Eye (tissue), 1 donor: ENCODE measurements at regions not wholly inside any gene's neighbourhood (a gene's known extent, or its start where the extent isn't known, plus 50 kb on each side); places are given as distances from the start of the nearest gene placed in this dataset.

Experiments
- DNase-seq: peaks from one replicate; pipeline ENCODE4 v3.0.0-alpha.2; 2015

DNA sequence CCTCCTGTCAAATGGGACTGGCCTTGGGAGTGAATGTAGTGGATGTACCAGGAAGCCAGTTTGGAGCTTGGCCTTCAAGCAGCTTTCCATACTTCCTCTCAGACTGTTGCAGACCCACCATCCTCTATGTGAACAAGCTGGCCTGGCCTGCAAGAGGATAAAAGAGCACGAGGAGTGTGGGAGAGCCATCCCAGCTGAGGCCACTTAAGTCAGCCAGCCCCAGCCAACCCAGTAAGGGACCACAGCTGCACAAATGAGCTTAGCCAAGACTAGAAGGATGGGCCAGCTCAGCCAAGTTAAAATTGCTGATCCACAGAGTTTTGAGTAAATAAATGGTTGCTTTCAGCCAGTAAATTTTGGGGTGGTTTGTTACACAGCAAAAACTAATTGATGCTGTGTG, 156.9 kb upstream of the SOX4 start:
- DNase-seq: no peak

DNA sequence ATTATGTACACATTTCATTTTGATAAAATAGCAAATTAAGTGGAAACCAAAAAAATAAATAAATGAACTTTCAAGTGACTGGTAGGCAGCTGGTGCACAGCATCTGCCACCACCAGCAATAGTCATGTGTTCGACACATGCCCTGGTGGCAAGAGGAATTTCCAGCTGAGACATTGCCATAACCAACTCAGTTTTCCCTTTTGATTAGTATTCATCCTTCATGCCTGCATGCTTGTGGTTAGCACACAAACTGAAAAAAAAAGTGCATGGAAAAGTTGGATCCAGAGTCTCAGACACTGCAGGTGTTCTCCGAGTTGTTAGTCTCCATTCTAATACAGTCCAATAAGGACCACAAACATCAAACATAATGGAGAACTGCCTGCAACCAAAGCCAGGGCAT, 156.0 kb upstream of the SOX4 start:
- no peak for DNase-seq

GRCh38 chr6:21438237-21438985, 155.1 kb upstream of the SOX4 start:
- DNase-seq: no peak

DNA sequence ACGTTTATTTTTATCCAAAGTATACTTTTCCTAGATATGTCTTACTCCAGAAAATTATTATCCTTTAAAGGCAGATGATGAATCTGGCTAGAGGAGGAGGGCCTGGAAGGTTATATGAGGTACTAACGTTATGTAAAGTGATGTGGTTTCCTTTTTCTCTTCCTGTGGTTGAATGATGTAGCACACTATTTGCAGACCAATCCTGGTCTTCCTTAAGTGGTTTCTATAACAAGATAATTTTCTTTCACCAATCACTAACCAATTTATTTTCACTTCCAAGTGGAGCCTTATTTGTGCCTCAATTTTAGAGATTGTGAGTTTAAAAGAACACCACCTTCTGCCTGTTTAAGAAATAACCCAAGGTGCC, 154.6 kb upstream of the SOX4 start:
- DNase-seq: no peak

DNA sequence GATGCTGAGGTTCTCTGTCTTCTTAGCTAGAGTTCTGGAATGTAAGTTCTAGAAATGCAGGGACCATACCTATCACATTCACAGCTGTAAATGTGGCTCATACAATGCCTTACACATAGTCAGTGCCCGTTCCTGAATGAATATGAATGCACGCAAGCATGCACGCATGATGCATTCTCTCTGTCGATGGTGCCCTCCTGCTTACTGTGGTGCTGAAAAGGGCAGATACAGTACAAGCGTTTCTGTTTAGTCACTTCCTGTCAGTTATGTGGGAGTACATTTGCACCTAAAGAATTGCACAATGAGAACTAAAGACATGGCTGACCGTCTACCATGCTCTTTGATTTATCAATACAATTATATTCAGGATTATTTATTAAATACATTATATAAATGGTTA, 152.2 kb upstream of the SOX4 start:
- DNase-seq: no peak

DNA sequence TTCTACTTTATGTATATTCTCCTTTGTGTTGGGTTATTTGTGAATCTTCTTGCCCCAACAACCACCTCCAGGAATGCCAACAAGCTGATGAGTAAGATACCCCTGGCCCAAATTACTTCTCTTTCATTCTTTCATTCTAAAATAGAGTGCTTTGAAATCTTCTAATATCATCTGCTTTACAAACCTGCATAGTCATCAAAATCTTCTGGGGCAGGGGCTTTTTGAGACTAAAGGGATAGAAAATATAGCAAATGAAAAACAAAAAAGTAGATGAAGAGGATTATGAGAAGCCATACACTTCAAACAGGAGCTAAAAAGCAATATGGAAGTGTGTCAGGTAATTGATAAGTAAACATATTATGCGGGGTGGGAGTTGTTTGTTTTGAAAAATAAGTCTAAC, 150.7 kb upstream of the SOX4 start:
- no peak for DNase-seq

DNA sequence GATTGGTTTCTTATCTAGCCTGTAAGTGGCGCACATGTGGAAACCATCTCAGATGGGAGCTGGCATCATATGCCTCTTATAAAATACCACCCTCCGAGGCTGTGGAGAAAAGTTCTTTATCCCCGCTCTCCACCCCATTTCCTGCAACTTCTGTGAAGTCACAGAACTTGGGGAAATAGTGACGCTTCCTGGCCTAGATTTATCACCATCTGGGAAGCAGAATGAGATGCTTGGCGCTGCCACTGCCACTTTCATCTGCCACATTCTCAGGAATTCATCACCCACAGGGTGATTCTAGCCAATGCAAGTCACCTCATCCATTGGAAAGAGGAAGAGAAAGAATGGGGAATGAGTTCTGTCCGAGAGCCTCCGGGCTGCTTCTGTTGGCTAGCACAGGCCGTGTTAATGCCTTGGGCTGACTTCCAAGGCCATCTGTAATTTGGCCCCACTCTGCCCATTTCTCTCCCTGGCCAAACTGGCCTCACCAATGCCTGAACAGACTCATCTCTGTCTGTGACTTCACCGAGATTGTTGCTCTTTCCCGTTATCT, 148.8 kb upstream of the SOX4 start:
- DNase-seq: no peak

- DNase-seq: no peak
Observed at GRCh38 chr6:21447987-21448386, 145.6 kb upstream of the SOX4 start.

DNA sequence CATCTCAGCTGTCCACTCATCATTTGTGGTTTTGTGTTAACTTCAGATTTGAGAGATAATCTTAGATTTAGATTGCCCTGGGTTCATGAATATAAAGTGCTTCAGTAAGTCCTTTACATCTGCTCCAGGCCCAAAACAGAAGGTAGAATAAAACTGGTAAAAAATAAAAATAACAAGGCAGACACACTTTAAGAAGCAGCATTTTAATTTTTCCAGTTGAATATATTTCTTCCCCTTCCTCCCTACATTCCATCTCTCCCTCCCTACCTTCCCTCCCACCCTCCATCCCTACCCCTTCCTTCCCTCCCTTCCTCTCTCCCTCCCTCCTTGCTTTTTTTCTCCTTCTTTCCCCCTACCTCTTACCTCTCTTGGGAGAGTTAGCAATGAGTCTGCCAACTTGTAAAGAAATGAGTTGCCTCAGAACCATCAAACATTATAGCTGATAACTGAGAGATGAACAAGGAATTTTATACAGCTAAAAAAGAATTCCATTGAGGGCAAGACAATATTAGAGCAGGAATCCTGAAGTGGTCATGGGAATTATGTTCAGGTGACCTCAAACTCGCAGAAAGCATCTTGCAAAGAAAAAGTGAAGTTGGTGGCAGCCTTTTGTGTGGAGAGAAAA, 145.0 kb upstream of the SOX4 start:
- DNase-seq: no peak

DNA sequence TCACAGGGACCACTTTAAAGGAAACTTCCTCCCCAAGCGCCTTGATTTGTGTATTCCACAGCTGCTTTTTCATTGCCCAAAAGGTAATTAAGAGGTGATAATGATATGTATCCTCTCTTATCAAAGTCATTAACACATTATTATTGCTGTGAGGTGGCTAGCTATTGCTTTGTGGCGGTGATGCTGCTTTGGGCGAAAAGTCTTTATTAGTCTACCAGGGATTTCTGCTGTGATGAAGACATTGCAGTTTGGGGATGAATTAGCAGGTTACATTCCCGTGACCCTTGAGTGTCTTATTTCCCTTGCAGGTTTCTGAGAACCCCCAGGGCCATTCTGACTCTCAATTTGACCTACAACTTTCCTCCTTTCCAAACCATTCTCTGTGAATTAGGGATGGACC, 143.4 kb upstream of the SOX4 start:
- no peak for DNase-seq

DNA sequence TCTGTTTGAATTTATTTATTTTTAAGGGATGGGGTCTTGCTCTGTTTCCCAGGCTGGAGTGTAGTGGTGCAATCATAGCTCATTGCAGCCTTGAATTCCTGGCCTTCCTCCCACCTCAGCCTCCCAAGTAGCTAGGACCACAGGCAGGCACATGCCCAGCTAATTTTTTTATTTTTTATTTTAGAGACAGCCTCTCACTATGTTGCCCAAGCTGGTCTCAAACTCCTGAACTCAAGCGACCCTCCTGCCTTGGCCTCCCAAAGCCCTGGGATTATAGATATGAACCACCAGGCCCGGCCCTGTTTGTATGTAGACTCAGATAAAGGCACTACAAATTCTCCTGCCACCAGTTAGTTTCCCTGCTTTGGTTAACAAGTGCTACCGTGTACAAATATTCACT, 142.9 kb upstream of the SOX4 start:
- no peak for DNase-seq

GRCh38 chr6:21451546-21452013, 142.0 kb upstream of the SOX4 start:
- DNase-seq: no peak

- no peak for DNase-seq
Observed at GRCh38 chr6:21454262-21454661, 139.3 kb upstream of the SOX4 start.

DNA sequence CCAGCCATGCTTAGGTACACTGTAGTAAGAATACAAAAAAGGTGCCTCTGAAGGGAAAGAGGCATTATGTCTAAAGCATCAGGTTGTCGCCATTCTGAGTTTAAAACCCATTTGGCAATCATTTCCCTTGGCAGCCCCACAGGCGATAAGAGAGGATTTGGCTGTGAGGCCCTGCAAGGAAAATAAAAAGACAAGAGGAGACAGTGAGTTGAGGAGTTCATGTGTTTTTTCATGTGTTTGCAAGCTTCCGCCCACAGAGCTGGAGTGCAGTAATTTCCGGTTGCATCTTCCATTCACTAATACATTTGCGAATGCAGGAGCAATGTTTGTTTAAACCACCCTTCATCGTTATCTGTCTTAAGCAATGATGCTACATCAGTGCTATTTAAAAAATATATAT, 138.5 kb upstream of the SOX4 start:
- DNase-seq: no peak

GRCh38 chr6:21457647-21458046, 135.9 kb upstream of the SOX4 start:
- no peak for DNase-seq

DNA sequence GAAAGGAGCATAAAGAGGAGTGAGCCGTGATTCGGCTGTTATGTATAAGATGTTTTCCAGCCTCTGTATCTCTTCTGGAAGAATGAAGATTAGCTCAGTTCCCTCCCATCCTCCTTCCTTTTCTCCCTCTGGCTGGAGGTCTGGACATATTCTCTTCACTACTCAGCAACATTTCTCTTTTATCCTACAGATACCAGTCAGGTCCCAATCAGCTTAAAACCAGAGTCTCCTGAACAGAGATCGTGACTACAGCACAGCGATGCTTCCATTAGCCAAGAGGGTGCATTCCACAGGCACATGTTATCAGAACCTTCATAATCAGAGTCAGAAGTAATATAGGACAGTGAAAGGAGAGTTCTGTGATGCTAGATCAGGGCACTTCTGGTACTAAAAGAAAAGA, 133.9 kb upstream of the SOX4 start:
- no peak for DNase-seq

GRCh38 chr6:21461844-21462518, 131.6 kb upstream of the SOX4 start:
- no peak for DNase-seq

GRCh38 chr6:21462519-21462852, 131.1 kb upstream of the SOX4 start:
- DNase-seq: no peak

- no peak for DNase-seq
Observed at GRCh38 chr6:21467091-21467490, 126.5 kb upstream of the SOX4 start.

- no peak for DNase-seq
Observed at GRCh38 chr6:21468461-21468860, 125.1 kb upstream of the SOX4 start.

GRCh38 chr6:21469213-21469612, 124.3 kb upstream of the SOX4 start:
- no peak for DNase-seq

DNA sequence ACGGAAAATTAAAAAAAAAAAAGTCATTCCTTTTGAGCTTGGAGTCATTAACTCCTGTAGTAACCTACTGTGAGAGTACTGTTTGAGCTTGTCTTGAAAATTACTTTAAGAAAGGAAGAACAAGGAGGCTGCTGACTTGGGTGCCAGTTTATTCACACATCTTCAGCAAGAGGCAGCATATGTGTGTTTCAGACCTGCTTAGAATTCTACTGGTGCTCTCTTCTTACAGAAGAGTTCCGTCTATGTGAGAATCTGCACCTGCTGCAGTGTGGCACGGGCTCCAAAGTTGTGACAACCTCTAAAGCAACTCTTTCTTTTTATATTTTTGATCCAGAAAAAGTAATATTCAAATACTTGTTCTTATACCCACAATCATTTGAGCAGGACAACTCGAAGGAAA, 117.4 kb upstream of the SOX4 start:
- no peak for DNase-seq

GRCh38 chr6:21478411-21478810, 115.1 kb upstream of the SOX4 start:
- DNase-seq: no peak

DNA sequence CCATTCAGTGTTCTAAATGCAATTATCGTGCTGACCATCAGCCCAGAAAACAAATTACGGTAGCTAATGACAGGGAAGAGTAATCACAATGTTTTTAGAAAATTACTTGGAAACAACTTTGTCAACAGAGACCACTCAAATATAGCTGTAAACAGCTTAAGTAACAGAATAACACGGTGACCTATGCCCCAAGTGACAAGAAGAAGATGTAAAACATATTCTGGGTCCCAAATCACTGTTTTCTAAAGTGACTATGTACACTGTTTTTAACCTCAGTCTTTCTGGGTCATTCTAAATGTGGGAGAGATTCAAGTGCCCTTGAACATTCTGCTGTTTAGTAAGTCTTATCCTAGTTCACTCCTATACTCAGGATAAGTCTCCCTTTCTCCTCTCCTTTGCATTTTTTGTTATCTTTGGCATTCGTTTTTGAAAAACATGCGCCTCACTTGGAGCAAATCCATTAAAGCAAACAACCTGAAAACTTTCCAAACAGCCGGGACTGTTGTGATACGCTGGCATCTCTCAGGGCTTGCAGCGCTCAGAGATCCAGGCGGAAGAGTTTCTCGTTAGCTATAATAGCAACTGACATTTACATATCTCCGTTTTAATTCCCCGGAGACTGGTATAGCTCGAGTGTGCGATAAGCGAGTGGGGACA, 114.5 kb upstream of the SOX4 start:
- peak; percentile 68 for DNase-seq
